ENCODE measurements at regions not wholly inside any gene's neighbourhood (a gene's known extent, or its start where the extent isn't known, plus 50 kb on each side); places are given as distances from the start of the nearest gene placed in this dataset.
A peak's percentile ranks its signal among the peaks of the same experiment; 100 is the strongest.
"Not testable (repeated sequence)": the region's sequence is repeated elsewhere in the genome, so short reads cannot be mapped to it uniquely, and the experiment has no call there.

DNA sequence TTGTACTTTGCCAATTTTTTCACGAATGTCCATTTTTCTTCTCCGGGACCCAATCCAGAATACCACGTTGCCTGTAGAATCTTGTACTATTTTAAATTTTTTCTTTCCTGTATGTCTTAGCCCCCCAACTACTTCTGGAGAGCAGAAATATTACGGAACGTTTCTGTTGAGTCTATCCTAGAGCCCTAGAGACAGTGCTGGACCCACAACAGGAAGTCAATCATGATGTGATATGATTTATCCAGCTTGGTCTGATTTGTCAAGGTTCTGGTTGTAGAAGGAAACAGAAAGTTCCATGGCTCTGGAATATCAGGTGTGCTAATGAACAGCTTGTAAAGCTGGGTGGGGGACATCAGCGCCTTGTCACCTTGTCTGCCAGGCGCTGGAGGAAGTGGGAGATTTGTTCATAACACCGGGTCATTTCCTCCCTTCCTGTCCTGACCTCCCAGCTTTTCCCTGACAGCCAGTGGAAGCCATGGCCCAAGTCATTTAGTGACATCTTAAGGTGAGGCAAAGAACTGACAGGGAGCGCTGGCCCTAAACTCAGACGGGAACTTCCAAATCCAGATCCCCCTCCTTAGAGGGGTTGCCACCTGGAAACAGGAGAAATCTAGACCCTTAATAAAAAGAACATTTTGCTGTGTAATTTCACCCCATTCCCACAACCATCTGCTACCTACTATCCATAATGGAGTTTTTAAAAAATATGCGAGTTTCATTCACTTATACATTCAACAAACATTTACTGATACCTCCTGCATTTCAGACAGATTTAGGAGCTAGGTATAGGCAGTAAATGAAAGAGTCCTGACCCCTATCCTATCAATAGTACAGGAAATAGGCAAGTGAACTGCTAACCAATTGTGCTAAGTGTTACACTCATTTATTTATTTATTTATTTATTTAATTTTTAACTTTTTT, 130.5 kb downstream of the ZFP64 start:
- peak; percentile 14 for DNase-seq
- in situ Hi-C loops (cut with MboI; ENCODE audit: low pct_unique_long_range_greater_than_20kb, low sequenced_read_pairs): no loop called here

DNA sequence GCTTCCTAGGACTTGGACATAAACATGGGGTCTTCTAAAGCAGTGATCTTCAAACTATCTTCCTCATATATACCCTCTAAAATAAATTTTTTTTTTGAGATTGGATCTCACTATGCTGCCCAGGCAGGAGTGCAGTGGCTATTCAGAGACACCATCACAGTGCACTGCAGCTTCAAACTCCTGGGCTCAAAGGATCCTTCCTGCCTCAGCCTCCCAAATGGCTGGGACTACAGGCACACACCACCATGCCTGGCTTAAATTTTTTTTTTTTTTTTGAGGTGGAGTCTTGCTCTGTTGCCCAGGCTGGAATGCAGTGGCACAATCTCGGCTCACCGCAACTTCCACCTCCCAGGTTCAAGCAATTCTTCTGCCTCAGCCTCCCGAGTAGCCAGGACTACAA, 134.4 kb downstream of the ZFP64 start:
- in situ Hi-C loops (cut with MboI; ENCODE audit: low pct_unique_long_range_greater_than_20kb, low sequenced_read_pairs); DNase-seq: not testable (repeated sequence)

DNA sequence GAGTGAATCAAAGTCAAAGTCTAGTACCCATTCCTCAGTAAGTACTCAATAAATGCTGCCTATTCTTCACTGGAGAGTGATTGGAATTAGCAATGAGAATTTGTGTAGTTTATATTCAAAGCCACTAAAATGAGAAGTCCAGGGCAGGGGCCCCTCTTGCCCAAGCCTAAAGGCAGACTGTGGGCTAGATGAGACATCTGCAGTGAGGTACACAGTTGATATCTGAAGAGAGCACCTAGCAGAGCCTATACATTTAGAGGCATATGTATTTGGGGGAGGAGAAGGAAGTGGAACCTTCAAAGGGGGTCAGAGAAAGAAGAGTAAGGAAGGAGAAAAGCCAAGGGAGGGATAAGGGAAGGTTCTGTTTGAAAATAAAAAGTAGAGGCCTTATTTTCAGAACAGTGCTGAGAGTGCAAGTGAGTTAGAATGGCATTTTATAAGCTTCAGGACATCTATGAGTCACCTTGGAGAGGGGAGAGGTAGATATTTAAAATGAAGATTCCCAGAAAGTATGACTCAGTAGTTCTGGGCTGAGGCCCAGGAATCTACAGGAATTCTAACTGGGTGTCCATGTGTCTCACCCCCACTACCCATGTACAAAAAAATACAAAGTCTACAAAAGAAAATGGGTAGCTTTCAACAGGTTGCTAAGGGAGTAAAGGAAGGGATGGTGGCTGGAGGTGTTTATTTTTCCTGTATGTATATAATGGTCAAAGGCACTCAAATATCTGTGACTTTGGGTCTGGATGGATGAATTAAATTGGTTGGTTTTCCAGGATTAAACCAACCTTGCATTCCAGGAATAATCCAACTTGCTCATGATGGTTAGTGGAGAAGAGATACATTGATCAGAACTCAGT, 135.1 kb downstream of the ZFP64 start:
- in situ Hi-C loops (cut with MboI; ENCODE audit: low pct_unique_long_range_greater_than_20kb, low sequenced_read_pairs): no loop called here
- no peak for DNase-seq

DNA sequence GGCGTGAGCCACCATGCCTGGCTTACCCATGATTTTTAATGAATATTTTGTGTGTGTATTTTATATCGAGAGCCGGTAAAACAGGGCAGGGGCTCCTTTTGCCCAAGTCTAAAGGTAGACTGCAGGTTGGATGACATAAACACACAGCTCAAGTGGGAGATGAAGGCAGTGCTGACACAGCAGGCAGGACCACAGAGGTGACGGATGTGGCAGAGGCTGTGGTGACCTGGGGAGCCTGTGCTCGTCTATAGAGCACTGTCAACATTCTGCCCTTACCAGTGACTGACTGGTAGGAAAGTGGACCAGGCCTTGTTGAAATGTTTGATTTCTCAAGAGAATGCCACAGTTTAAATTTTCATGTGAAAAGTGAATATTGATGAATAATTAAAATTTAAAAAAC, 137.5 kb downstream of the ZFP64 start:
- DNase-seq: no peak
- in situ Hi-C loops (cut with MboI; ENCODE audit: low pct_unique_long_range_greater_than_20kb, low sequenced_read_pairs): no loop called here

DNA sequence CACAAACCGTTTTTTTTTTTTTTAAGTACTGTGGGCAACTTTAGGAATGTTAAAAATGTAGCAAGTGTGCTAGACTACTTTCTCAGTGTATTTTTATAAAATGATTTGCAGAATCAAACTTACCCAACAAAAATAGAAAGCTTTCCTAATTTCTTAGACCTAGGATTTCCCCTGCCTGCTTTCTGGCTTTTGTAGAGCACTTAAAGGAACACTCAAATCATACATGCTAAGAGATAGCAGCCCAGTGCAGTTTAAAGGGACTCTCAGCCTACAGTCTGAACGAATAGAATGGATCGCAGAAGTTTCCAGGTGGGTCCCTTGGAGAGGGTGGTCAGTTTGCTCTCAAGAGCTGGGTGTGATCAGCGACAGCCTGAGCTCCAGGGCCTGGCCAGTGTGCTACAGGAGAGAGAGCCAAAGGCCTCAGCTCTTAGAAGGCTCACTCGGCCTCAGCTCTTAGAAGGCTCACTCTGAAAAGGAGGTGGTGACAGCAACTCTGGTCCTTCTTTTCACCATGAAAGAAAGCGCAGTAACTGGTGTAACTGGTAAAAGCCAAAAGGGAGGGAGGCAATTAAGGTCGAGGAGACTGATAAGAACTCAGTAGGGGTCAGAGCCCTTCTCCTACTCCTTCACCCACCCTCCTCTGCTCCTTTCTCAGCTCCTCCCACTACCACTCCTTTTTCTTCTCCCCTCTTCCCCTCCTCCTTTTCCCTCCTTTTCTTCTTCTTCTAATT, 142.4 kb downstream of the ZFP64 start:
- in situ Hi-C loops (cut with MboI; ENCODE audit: low pct_unique_long_range_greater_than_20kb, low sequenced_read_pairs): no loop called here
- DNase-seq: no peak

DNA sequence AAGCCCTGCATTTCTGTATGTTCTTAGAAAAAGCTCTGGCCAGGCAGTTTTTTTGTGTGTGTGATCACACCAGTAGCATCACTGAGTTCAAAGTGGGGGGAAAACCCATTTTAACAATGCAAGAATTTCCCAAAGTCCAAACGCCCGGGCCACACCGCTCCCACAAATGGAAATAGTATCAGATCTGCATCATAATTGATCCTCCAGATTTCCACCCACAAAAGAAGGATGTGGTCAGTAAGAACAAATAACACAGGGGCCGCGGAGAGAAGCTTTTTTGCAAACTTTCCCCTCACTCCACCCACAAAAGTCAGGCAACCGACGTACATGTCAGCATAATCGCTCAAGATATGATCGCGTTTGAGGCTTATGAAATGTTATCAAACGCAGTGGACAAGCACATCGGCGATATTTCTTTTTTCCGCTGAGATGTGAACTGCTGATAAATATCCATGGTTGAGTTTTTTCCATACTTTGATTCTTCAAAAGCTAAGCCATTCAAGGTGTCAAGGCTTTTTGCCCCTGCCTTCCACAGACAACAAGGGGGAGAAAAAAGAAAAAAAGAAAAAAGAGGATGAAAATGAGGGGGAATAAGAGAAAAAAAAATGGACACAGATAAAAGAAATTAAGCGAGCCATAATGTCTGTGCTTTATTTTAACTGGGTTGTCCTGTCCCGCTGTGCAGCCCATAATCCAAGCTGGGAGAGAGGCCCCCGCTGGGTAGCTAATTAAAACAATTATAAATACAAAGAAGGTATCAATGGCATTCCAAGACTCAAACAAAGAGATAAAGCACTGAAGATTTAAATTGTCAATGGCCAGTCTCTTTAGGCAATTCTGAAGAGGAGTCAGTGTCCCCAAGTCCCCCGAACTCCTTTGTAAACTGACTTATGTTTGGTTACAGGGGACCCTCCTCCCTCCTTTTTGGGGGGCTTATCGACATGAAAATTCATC, 143.5 kb downstream of the ZFP64 start:
- peak; percentile 19 for DNase-seq
- in situ Hi-C loops (cut with MboI; ENCODE audit: low pct_unique_long_range_greater_than_20kb, low sequenced_read_pairs): no loop called here

DNA sequence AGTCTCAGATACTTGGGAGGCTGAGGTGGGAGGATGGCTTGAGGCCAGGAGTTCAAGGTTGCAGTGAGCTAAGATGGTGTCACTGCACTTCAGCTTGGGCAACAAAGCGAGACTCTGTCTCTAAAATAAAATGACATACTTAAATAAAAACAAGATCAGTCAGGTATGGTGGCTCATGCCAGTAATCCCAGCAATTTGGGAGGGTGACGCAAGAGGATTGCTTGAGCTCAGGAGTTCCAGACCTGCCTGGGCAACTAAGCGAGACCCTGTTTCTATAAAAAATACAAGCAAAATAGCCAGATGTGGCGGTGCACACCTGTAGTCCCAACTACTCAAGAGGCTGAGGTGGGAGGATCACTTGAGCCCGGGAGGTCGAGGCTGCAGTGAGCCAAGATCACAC, 149.6 kb downstream of the ZFP64 start:
- DNase-seq: no peak
- in situ Hi-C loops (cut with MboI; ENCODE audit: low pct_unique_long_range_greater_than_20kb, low sequenced_read_pairs): no loop called here

DNA sequence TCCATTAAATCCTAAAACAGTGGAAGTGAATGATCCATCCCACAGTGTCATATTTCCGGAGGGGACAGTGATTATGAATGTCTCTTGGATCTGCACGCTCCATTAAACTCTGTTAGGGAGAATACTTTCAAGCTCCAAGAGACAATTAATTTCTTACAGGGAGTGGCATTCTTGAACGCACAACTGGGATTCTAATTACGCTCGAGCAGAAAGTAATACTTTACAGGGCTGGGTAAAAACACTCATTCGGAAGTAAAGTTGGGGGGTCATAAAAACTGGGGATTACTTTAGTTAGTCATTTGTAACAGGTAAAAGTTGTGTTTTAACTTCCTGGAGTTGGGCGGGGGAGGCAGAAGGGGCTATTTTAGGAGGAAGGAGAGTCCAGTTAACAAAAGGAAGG, 151.8 kb downstream of the ZFP64 start:
- in situ Hi-C loops (cut with MboI; ENCODE audit: low pct_unique_long_range_greater_than_20kb, low sequenced_read_pairs): no loop called here
- DNase-seq: no peak

DNA sequence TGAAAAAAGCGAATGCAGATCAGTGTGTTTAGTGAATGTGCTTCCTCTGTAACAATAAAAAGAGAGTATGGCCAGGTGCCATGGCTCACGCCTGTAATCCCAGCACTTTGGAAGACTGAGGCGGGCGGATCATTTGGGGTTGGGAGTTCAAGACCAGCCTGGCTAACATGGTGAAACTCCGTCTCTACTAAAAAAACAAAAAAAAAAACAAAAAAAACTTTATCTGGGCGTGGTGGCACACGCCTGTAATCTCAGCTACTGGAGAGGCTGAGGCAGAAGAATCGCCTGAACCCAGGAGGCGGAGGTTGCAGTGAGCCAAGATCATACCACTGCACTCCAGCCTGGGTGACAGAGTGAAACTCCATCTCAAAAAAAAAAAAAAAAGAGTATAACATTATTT, 152.9 kb downstream of the ZFP64 start:
- DNase-seq; in situ Hi-C loops (cut with MboI; ENCODE audit: low pct_unique_long_range_greater_than_20kb, low sequenced_read_pairs): not testable (repeated sequence)

DNA sequence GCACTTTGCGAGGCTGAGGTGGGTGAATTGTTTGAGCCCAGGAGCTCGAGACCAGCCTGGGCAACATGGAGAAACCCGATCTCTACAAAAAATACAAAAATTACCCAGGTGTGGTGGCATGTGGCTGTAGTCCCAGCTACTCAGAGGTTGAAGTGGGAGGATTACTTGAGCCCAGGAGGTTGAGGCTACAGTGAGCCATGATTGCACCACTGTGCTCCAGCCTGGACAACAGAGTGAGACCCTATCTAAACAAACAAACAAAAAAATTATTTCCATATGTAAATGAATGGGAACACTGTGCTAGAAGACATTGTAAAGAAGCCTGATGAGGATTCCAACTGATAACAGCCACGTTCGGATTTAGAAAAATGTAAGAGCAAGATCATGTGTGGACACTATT, 154.2 kb downstream of the ZFP64 start:
- no peak for DNase-seq
- in situ Hi-C loops (cut with MboI; ENCODE audit: low pct_unique_long_range_greater_than_20kb, low sequenced_read_pairs): no loop called here

DNA sequence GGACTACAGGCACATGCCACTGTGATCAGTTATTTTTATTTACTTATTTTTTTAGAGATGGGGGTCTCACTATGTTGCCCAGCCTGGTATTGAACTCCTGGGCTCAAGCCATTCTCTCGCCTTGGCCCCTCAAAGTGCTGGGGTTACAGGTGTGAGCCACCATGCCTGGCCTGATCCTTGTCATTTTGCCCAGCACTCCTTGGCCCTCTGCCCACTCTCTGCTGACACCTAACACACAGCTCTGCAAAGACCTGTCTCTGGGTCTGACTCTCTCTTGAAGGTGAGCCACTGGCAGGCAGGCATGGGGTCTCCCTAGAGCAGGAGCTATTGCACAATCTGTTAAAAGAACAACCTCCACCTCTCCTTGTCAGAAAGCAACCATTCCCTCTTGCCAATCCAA, 155.6 kb downstream of the ZFP64 start:
- in situ Hi-C loops (cut with MboI; ENCODE audit: low pct_unique_long_range_greater_than_20kb, low sequenced_read_pairs): no loop called here
- no peak for DNase-seq

DNA sequence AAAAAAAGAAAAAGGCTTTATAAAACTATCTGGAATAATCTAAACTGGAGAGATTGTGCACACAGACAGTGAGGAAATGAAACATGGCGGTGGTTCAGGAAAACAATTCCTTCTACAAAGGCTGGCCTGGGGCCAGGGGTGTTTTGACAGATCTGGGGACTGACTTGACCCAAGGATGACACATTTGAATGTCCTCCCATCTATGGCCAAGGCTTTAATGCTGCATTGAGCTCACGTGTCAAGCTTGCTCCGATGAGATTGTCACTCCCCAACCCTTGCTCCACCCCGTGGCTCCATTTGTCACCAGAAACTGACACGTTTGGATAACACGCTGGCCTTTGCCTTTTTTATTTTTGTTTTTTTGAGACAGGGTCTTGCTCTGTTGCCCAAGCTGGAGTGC, 156.1 kb downstream of the ZFP64 start:
- in situ Hi-C loops (cut with MboI; ENCODE audit: low pct_unique_long_range_greater_than_20kb, low sequenced_read_pairs): no loop called here
- DNase-seq: no peak

DNA sequence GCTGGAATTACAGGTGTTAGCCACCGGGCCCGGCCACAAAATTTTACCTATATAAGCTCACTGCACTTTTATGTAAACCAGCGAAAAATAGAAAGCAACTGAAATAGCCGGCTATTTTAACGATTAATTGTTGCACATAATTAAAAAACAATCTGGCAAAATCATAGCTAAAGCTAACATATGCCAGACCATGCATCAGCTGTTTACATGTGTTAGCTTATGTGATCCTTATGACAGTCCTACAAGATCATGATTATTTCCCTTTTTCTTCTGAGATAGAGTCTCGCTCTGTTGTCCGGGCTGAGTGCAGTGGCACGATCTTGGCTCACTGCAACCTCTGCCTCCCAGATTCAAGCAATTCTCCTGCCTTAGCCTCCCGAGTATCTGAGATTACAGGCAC, 157.0 kb downstream of the ZFP64 start:
- in situ Hi-C loops (cut with MboI; ENCODE audit: low pct_unique_long_range_greater_than_20kb, low sequenced_read_pairs): no loop called here
- DNase-seq: no peak

DNA sequence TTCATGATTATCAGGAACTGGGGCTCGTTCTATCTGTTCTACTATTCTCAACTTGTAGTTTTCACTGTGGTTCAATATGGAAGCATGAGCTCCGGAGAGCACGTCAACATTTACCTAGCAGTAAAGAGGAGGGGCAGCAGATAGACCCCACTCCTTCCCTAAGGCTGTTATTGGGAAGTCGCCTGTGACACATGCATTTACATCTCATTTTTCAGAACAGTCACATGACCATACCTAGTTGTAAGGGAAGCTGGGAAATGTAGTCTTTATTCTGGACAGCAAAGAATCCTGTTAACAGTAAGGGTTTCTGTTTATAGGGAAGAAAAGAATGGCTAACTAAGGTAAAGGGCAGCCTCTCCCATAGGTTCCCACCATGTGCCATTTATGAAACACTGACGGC, 158.3 kb downstream of the ZFP64 start:
- DNase-seq: no peak
- in situ Hi-C loops (cut with MboI; ENCODE audit: low pct_unique_long_range_greater_than_20kb, low sequenced_read_pairs): no loop called here

DNA sequence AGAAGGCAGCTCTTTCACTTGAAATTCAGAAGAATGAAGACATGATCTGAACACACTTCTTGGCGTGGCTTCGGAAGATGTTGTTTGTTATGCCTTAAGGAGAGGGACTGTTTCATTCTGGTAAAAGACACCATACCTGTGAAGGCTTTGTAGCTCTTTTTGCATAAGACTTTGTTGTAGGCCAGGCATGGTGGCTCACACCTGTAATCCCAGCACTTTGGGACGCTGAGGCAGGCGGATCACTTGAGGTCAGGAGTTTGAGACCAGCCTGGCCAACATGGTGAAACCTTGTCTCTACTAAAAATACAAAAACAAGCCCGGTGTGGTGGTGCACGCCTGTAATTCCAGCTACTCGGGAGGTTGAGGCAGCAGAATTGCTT, 159.3 kb downstream of the ZFP64 start:
- DNase-seq; in situ Hi-C loops (cut with MboI; ENCODE audit: low pct_unique_long_range_greater_than_20kb, low sequenced_read_pairs): not testable (repeated sequence)

DNA sequence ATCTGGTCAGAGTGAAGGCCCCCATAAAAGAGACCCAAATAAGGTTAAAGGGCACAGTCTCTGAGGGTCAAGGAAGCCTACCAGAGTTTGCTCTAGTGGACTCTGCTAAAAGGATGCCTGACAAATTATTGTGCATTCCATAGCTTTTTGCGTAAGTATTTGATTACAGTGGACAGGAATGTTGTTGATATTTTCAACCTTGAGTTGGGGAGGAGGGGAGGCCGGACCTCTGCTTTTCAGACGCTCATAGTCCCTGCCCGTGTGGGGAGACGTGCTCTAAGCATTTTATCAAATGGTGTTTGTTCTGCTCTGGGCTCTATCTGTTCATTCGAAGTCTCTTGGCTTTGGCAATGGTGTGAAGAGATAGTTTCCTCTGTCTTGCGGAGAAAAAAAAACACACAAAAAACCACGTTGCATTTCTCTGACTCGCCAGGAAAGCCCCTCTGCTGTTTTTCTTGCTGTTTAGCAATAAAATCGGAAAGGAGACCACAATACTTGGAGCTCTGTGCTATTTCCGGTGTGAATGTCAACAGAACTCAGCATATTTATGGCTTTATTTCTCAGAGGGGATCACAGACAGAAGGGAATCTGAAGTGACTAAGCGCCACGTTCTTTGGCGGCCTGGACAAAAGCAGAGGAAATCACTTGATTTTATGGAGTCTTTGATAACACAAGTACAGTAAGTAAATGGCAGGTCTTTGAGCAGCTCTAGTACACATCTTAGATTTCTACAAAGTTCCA, 159.8 kb downstream of the ZFP64 start:
- peak; percentile 20 for DNase-seq

DNA sequence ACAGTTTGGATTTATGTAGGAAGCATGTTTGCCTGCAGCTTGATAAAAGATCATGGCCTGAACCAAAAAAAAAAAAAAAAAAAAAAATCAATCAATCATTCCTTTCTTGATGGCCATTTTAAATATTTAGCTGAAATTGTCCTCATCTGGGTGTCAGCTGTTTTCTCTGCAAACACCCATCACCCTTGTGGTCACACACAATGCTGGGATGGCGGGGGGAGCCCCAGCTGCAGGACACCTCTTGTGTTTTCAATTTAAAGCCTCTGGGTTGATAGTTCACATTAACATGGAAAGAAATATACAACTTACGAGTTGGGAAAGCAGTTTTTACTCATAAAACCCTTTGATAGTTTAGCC, 160.4 kb downstream of the ZFP64 start:
- DNase-seq: no peak
- in situ Hi-C loops (cut with MboI; ENCODE audit: low pct_unique_long_range_greater_than_20kb, low sequenced_read_pairs): no loop called here

More for the DNA sequence above, 159.8 kb downstream of the ZFP64 start:
- in situ Hi-C loops (cut with MboI; ENCODE audit: low pct_unique_long_range_greater_than_20kb, low sequenced_read_pairs): no loop called here

DNA sequence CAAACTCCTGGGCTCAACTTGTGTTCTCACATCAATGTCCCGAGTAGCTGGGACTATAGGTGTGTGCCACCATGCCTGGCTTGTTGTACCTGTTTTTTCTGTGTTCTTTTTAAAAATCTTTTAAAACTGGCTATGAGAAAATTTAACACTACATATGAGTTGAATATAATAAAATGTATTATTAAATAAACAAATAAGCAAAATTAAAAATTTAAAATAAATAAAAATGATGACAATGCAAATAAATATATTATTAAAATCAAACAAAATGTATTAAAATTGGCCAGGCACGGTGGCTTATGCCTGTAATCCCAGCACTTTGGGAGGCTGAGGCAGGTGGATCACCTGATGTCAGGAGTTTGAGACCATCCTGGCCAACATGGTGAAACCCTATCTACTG, 162.4 kb downstream of the ZFP64 start:
- in situ Hi-C loops (cut with MboI; ENCODE audit: low pct_unique_long_range_greater_than_20kb, low sequenced_read_pairs); DNase-seq: not testable (repeated sequence)

Measured in KBM-7 (cell line).